Upper lobe of left lung (tissue), 6 donors: ENCODE measurements at regions not wholly inside any gene's neighbourhood (a gene's known extent, or its start where the extent isn't known, plus 50 kb on each side); places are given as distances from the start of the nearest gene placed in this dataset.
"Not testable (repeated sequence)": the region's sequence is repeated elsewhere in the genome, so short reads cannot be mapped to it uniquely, and the experiment has no call there.

ENCODE experiments used
- ATAC-seq, 2 donors: fragments of 200-7000 bp; cut with Tn5 transposase; one replicate each; pipeline ENCODE4 v1.9.1; 2022; ENCODE audit warnings: mild to moderate bottlenecking in 2 of 2, moderate library complexity in 2 of 2; ENCODE audit not compliant: low FRiP score in 2 of 2
- DNase-seq, 2 donors: peaks; one replicate each; pipeline ENCODE4 v3.0.0-alpha.2; 2019 to 2020
- H3K27ac ChIP-seq, 4 donors: fragments of 200-600 bp; sonication (generic); one replicate each; pipeline ENCODE4 v1.5.1; 2016 to 2019
- H3K27me3 ChIP-seq, 4 donors: fragments of 200-600 bp; sonication (generic); one replicate each; pipeline ENCODE4 v1.5.1; 2017 to 2019
- H3K36me3 ChIP-seq, 4 donors: fragments of 200-600 bp; sonication (generic); one replicate each; pipeline ENCODE4 v1.5.1; 2016 to 2019
- H3K4me1 ChIP-seq, 4 donors: fragments of 200-600 bp; sonication (generic); one replicate each; pipeline ENCODE4 v1.5.1; 2018 to 2019
- H3K4me3 ChIP-seq, 4 donors: fragments of 200-600 bp; sonication (generic); one replicate each; pipeline ENCODE4 v1.5.1; 2017 to 2019; ENCODE audit warnings: mild to moderate bottlenecking in 2 of 4, moderate library complexity in 1 of 4
- H3K9me3 ChIP-seq, 4 donors: fragments of 200-600 bp; sonication (generic); one replicate each; pipeline ENCODE4 v1.5.1; 2018 to 2019
- EP300 ChIP-seq, 4 donors: sonication (generic); formaldehyde crosslinking; IDR thresholded peaks; one replicate each; pipeline ENCODE4 v1.5.1; 2017; ENCODE audit warnings: antibody characterized with exemption in 4 of 4, control low read depth in 2 of 4
- POLR2A ChIP-seq, 4 donors: fragments of 450-650 bp; IDR thresholded peaks; one replicate each; pipeline ENCODE4 v1.5.1; 2016 to 2017; ENCODE audit warnings: antibody characterized with exemption in 4 of 4, mild to moderate bottlenecking in 2 of 4
- POLR2AphosphoS5 ChIP-seq, 2 donors: sonication (generic); formaldehyde crosslinking; IDR thresholded peaks; one replicate each; pipeline ENCODE4 v1.5.1; 2017; ENCODE audit warnings: antibody characterized with exemption in 2 of 2
- WGBS, 2 donors: methylation state at CpG; one replicate each; pipeline ENCODE4 v1.1.5; 2017 to 2018; 5-methylcytosine and 5-hydroxymethylcytosine counted together
- TF ChIP-seq, protein P1 (sequence below), 6 experiments: fragments of 450-650 bp in 4 of 6; fragments of 200-600 bp in 2 of 6; sonication (generic) in 2 of 6; IDR thresholded peaks; one replicate each; pipeline ENCODE4 v1.5.1; 2016 to 2019; ENCODE audit warnings: antibody characterized with exemption in 6 of 6
- donor health status: DM: no; HTN: no; CAD: no; lungs with moderate emphysema.
- donor health status: DM: no; HTN: yes; CAD: no; lungs with severe emphysema.

DNA sequence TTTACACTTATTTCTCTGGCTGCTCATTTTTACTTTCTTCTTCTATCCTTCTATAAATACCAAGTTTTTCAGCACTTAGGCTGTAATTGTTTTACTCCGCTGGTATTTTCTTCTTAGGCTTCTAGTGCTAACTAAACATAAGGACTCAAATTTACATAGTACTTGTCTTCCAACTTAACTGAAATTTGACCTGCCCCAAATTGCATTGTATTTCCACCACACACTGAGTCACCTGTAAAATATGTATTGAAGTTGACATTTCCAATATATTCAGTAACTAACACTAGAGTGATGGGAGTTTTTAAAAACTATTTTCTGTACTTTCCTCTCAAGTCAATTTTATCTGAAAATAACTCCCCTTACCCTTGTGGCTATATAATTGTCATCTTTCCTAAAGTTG lies 1794.1 kb upstream of the RAG2 start:
- H3K4me1 ChIP-seq, result no peaks in the 10 kb centered on the region
- 59 to 73% methylated on average over 1 of the region's 1 CpG for WGBS, 2 donors
- no peaks in the 10 kb centered on the region for H3K36me3 ChIP-seq
- no peaks in the 10 kb centered on the region for H3K9me3 ChIP-seq
- DNase-seq, result no peak
- no peak for ATAC-seq
- H3K4me3 ChIP-seq, result no peak overlapping the region
- H3K27me3 ChIP-seq, result no peaks in the 10 kb centered on the region
- TF ChIP-seq POLR2AphosphoS5 (IDR thresholded peaks at IDR 0.05), result no peak
- TF ChIP-seq, protein P1, sequence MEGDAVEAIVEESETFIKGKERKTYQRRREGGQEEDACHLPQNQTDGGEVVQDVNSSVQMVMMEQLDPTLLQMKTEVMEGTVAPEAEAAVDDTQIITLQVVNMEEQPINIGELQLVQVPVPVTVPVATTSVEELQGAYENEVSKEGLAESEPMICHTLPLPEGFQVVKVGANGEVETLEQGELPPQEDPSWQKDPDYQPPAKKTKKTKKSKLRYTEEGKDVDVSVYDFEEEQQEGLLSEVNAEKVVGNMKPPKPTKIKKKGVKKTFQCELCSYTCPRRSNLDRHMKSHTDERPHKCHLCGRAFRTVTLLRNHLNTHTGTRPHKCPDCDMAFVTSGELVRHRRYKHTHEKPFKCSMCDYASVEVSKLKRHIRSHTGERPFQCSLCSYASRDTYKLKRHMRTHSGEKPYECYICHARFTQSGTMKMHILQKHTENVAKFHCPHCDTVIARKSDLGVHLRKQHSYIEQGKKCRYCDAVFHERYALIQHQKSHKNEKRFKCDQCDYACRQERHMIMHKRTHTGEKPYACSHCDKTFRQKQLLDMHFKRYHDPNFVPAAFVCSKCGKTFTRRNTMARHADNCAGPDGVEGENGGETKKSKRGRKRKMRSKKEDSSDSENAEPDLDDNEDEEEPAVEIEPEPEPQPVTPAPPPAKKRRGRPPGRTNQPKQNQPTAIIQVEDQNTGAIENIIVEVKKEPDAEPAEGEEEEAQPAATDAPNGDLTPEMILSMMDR (IDR thresholded peaks at IDR 0.05), result no peak
- H3K27ac ChIP-seq, result no peak overlapping the region

DNA sequence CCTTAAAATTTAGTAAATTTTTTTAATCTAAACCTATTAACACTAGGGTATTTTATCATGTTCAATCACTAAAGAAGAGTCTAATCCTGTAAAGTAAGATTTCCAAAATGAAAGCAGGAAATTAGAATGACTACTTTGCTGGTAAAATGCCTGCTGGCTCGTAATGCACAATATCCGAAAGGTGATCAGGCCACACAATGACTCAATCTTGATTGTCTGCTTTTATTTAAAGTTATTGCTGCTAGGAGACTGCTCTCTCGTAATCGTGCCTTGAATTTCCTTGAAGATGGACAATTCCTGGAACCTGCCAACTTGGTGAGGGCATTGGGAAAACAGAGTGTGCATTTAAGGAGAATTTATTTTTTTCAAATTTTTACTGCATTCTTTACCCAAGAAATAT lies 1786.5 kb upstream of the RAG2 start:
- Histone ChIP-seq H3K36me3 (no peaks in the 10 kb centered on the region), H3K9me3 (no peaks in the 10 kb centered on the region), H3K4me3 (no peak overlapping the region), H3K27ac (no peak overlapping the region), H3K4me1 (no peaks in the 10 kb centered on the region), H3K27me3 (no peaks in the 10 kb centered on the region)
- DNase-seq, result no peak
- TF ChIP-seq EP300 (IDR thresholded peaks at IDR 0.05) (no peak), POLR2A (IDR thresholded peaks at IDR 0.05) (no peak), POLR2AphosphoS5 (IDR thresholded peaks at IDR 0.05) (no peak)
- TF ChIP-seq, protein P1 (IDR thresholded peaks at IDR 0.05), result no peak
- WGBS, 2 donors, result 85 to 90% methylated on average over 4 of the region's 4 CpGs
- no peak for ATAC-seq

DNA sequence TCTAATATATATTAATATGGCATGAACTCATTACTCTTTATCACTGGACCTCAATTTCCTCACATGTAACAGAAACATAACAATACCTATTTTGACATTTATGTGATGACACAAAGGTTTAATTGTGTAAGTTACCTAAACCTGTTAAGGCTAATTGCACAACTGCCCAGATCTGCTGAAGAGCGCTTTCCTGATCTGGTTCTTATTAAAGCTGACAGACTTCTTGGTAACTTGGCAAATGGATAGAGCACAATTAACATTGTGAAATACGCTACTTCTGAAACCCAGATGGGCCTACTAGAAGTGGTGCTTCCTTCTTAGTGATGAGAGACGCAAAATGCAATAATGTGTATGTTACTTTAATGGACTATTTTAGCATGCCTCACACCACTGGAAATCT lies 1767.2 kb upstream of the RAG2 start:
- Histone ChIP-seq H3K27ac (no peak overlapping the region), H3K4me1 (no peaks in the 10 kb centered on the region), H3K9me3 (no peaks in the 10 kb centered on the region), H3K27me3 (no peaks in the 10 kb centered on the region), H3K36me3 (no peaks in the 10 kb centered on the region), H3K4me3 (no peak overlapping the region)
- WGBS, 2 donors, result 84 to 92% methylated on average over 3 of the region's 3 CpGs
- DNase-seq (no peak), ATAC-seq (no peak)
- TF ChIP-seq EP300 (IDR thresholded peaks at IDR 0.05) (no peak), POLR2A (IDR thresholded peaks at IDR 0.05) (no peak), POLR2AphosphoS5 (IDR thresholded peaks at IDR 0.05) (no peak)

DNA sequence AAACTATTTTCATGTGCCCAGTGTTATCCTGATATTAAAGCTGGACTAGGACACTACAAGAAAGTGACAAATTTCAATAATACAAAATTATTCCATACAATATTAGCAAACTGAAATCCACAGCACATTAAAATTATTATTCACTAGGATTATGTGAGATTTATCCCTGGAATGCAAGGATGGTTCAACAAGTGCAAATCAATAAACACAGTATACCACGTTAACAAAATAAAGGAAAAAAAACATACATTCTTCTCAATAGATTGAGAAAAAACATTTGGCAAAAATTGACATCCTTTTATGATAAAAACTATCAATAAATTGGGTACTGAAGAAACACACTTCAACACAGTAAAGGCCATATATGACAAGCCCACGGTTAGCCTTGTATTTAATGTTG lies 1758.2 kb upstream of the RAG2 start:
- ATAC-seq, result no peak

DNA sequence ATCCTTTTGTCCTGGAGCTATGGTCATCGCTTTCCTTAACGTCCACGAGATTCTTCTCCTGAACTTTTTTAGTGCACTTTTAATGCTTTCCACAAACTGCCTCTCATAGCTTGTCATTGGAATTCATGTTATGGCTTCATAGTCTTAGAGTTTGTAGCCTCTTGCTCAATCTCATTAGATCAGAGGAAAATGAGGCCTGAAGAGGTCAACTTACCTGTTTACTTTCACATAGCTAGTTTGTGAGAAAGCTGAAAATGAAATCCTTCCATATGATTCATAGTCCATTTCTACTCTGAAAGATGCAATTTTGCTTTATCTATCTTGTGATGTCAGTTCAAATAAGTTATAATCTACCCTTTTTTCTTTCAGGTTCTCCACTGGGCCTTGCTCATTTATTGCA lies 1747.2 kb upstream of the RAG2 start:
- WGBS, 2 donors, result 83 to 89% methylated on average over 3 of the region's 3 CpGs
- TF ChIP-seq, protein P1 (IDR thresholded peaks at IDR 0.05), result no peak
- no peak for TF ChIP-seq POLR2A (IDR thresholded peaks at IDR 0.05)
- TF ChIP-seq EP300 (IDR thresholded peaks at IDR 0.05), result no peak
- no peak for TF ChIP-seq POLR2AphosphoS5 (IDR thresholded peaks at IDR 0.05)
- H3K4me3 ChIP-seq, result no peak overlapping the region
- no peak overlapping the region for H3K27ac ChIP-seq
- ATAC-seq, result no peak
- no peak for DNase-seq
- peaks cover 0 to 12% (median 2%) of the 10 kb centered on the region in 4 donors for H3K9me3 ChIP-seq
- H3K36me3 ChIP-seq, result no peaks in the 10 kb centered on the region
- no peaks in the 10 kb centered on the region for H3K27me3 ChIP-seq
- no peaks in the 10 kb centered on the region for H3K4me1 ChIP-seq

More for the DNA sequence above, 1758.2 kb upstream of the RAG2 start:
- Histone ChIP-seq H3K4me1 (no peaks in the 10 kb centered on the region), H3K27me3 (no peaks in the 10 kb centered on the region), H3K9me3 (peaks cover 0 to 5% (median 0%) of the 10 kb centered on the region in 4 donors), H3K4me3 (no peak overlapping the region), H3K27ac (no peak overlapping the region), H3K36me3 (no peaks in the 10 kb centered on the region)
- TF ChIP-seq, protein P1 (IDR thresholded peaks at IDR 0.05), result no peak
- TF ChIP-seq POLR2A (IDR thresholded peaks at IDR 0.05) (no peak), EP300 (IDR thresholded peaks at IDR 0.05) (no peak), POLR2AphosphoS5 (IDR thresholded peaks at IDR 0.05) (no peak)
- 65 to 85% methylated on average over 2 of the region's 2 CpGs for WGBS, 2 donors
- no peak for DNase-seq

DNA sequence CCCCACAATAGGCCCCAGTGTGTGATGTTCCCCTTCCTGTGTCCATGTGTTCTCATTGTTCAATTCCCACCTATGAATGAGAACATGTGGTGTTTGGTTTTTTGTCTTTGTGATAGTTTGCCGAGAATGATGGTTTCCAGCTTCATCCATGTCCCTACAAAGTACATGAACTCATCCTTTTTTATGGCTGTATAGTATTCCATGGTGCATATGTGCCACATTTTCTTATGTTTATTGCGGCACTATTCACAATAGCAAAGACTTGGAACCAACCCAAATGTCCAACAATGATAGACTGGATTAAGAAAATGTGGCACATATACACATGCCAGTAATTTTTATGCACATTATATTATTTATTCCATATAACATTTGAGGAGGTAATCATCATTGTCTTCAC lies 1743.6 kb upstream of the RAG2 start:
- not testable (repeated sequence) for H3K4me1 ChIP-seq, H3K27me3 ChIP-seq, H3K27ac ChIP-seq, H3K36me3 ChIP-seq, H3K4me3 ChIP-seq, ATAC-seq, H3K9me3 ChIP-seq, DNase-seq
- WGBS, 2 donors, result 87 to 90% methylated on average over 2 of the region's 2 CpGs
